H1 (cell line): ENCODE measurements at regions not wholly inside any gene's neighbourhood (a gene's known extent, or its start where the extent isn't known, plus 50 kb on each side); places are given as distances from the start of the nearest gene placed in this dataset.

Experiments used
- CTCF ChIA-PET: fragments of 300-600 bp; sonication (Branson Sonifier 250); formaldehyde crosslinking; loops from one replicate; lab custom pipeline; 2021; ENCODE audit not compliant: partially characterized antibody; lab: Charles Lee
- POLR2A ChIA-PET: fragments of 300-600 bp; sonication (Branson Sonifier 250); formaldehyde crosslinking; loops from one replicate; lab custom pipeline; 2021; ENCODE audit warnings: inconsistent platforms; ENCODE audit not compliant: partially characterized antibody; lab: Charles Lee
- DNase-seq, 2 experiments: peaks; one replicate each; pipeline versions ENCODE4 v3.0.0 to v3.0.0-alpha.2; 2010 to 2022; ENCODE audit warnings: low spot score in 2 of 2, low read depth in 1 of 2, mixed read lengths in 1 of 2
- FAIRE-seq: peaks from 2 replicates; lab custom pipeline; 2011; peaks lifted over from hg19 to GRCh38; lab: Jason Lieb, UNC
- H2AFZ ChIP-seq: 2 replicates; pipeline ENCODE4 v1.8.1; 2012; ENCODE audit warnings: low read length, inconsistent platforms
- H2AK5ac ChIP-seq: 2 replicates; pipeline ENCODE4 v1.6.1; 2013; ENCODE audit warnings: low read depth, low read length
- H2BK120ac ChIP-seq: replicated peaks from 2 replicates; pipeline ENCODE3; 2013; ENCODE audit warnings: low read depth, low read length, inconsistent platforms
- H2BK12ac ChIP-seq: 2 replicates; pipeline ENCODE4 v1.6.1; 2013; ENCODE audit warnings: low read depth, low read length
- H2BK15ac ChIP-seq: 2 replicates; pipeline ENCODE4 v1.6.1; 2013; ENCODE audit warnings: low read length
- H2BK20ac ChIP-seq: 2 replicates; pipeline ENCODE4 v1.6.1; 2013; ENCODE audit warnings: low read length
- H2BK5ac ChIP-seq: 2 replicates; pipeline ENCODE4 v1.6.1; 2013; ENCODE audit warnings: low read depth, low read length
- H3K14ac ChIP-seq: 2 replicates; pipeline ENCODE4 v1.6.1; 2013; ENCODE audit warnings: inconsistent platforms; ENCODE audit not compliant: insufficient read length
- H3K18ac ChIP-seq: 2 replicates; pipeline ENCODE4 v1.6.1; 2013; ENCODE audit warnings: low read length; ENCODE audit errors: extremely low read depth
- H3K23ac ChIP-seq: 2 replicates; pipeline ENCODE4 v1.6.1; 2013; ENCODE audit warnings: inconsistent platforms; ENCODE audit not compliant: insufficient read length
- H3K23me2 ChIP-seq: 2 replicates; pipeline ENCODE4 v1.6.1; 2013; ENCODE audit warnings: low read depth, low read length
- H3K27ac ChIP-seq: 2 replicates; pipeline ENCODE4 v1.6.1; 2011; ENCODE audit warnings: low read depth, low read length, inconsistent platforms
- H3K27me3 ChIP-seq, 4 experiments: replicated peaks in 1 of 4; 1 replicate in 1 of 4; 2 replicates in 3 of 4; pipeline versions ENCODE4 v1.6.1 to v1.8.1; 2011 to 2013; ENCODE audit warnings: low read length in 3 of 4, mild to moderate bottlenecking in 3 of 4, inconsistent platforms in 2 of 4, mixed read lengths in 2 of 4, moderate library complexity in 1 of 4; ENCODE audit not compliant: control insufficient read depth in 3 of 4, insufficient read depth in 3 of 4; ENCODE audit errors: extremely low read depth in 1 of 4
- H3K36me3 ChIP-seq, 4 experiments: 2 replicates each; pipeline versions ENCODE4 v1.6.1 to v1.8.1; 2011 to 2013; ENCODE audit warnings: mild to moderate bottlenecking in 4 of 4, low read length in 3 of 4, moderate library complexity in 2 of 4, control low read depth in 1 of 4, inconsistent platforms in 1 of 4; ENCODE audit not compliant: insufficient read depth in 4 of 4, control insufficient read depth in 2 of 4
- H3K4ac ChIP-seq: replicated peaks from 2 replicates; pipeline ENCODE3; 2013; ENCODE audit warnings: low read length, low read depth, mixed read lengths, inconsistent platforms; ENCODE audit not compliant: insufficient read length
- H3K4me1 ChIP-seq, 4 experiments: replicated peaks in 1 of 4; 1 replicate in 1 of 4; 2 replicates in 3 of 4; pipeline versions ENCODE4 v1.6.1 to v1.8.1; 2011 to 2013; ENCODE audit warnings: low read length in 3 of 4, inconsistent platforms in 2 of 4, mixed read lengths in 1 of 4; ENCODE audit not compliant: insufficient read depth in 4 of 4, control insufficient read depth in 3 of 4
- H3K4me2 ChIP-seq, 2 experiments: 2 replicates each; pipeline versions ENCODE4 v1.6.1 to v1.8.1; 2011 to 2013; ENCODE audit warnings: low read depth in 2 of 2, low read length in 2 of 2, control low read depth in 1 of 2, inconsistent platforms in 1 of 2, mild to moderate bottlenecking in 1 of 2; ENCODE audit not compliant: insufficient read depth in 1 of 2
- H3K4me3 ChIP-seq, 4 experiments: fragments of 200-600, 300-600 bp in 1 of 4; sonication (generic), shearing (Covaris generic), sonication (Bioruptor Twin) in 1 of 4; 2 replicates each; pipeline versions ENCODE4 v1.5.1 to v1.8.1; 2011 to 2016; ENCODE audit warnings: low read length in 4 of 4, low read depth in 3 of 4, control low read depth in 2 of 4, inconsistent platforms in 2 of 4, mild to moderate bottlenecking in 2 of 4, mixed read lengths in 1 of 4, moderate library complexity in 1 of 4; ENCODE audit not compliant: insufficient read depth in 2 of 4; ENCODE audit errors: extremely low read depth in 1 of 4
- H3K56ac ChIP-seq: replicated peaks from 2 replicates; pipeline ENCODE3; 2013; ENCODE audit warnings: low read depth, mild to moderate bottlenecking, mixed read lengths, low read length, inconsistent platforms; ENCODE audit not compliant: insufficient read length
- H3K79me1 ChIP-seq: 2 replicates; pipeline ENCODE4 v1.6.1; 2013; ENCODE audit warnings: low read depth, low read length, control low read depth
- H3K79me2 ChIP-seq, 2 experiments: 2 replicates each; pipeline versions ENCODE4 v1.6.1 to v1.8.1; 2012 to 2013; ENCODE audit warnings: low read length in 2 of 2, mild to moderate bottlenecking in 2 of 2, inconsistent platforms in 1 of 2; ENCODE audit not compliant: insufficient read depth in 2 of 2, control insufficient read depth in 1 of 2
- H3K9ac ChIP-seq, 4 experiments: replicated peaks in 1 of 4; 1 replicate in 1 of 4; 2 replicates in 3 of 4; pipeline versions ENCODE4 v1.6.1 to v1.8.1; 2011 to 2013; ENCODE audit warnings: low read depth in 3 of 4, low read length in 3 of 4, control low read depth in 2 of 4, mild to moderate bottlenecking in 2 of 4, moderate library complexity in 2 of 4, inconsistent platforms in 1 of 4; ENCODE audit errors: extremely low read depth in 1 of 4
- H3K9me3 ChIP-seq, 2 experiments: 2 replicates each; pipeline versions ENCODE4 v1.6.1 to v1.8.1; 2012 to 2013; ENCODE audit warnings: mild to moderate bottlenecking in 2 of 2, moderate library complexity in 2 of 2, control low read depth in 1 of 2, inconsistent platforms in 1 of 2, low read depth in 1 of 2, low read length in 1 of 2, mixed read lengths in 1 of 2; ENCODE audit not compliant: insufficient read depth in 2 of 2
- H4K20me1 ChIP-seq, 2 experiments: replicated peaks in 1 of 2; 2 replicates each; pipeline versions ENCODE3 to v1.8.1; 2011 to 2013; ENCODE audit warnings: inconsistent platforms in 2 of 2, low read length in 2 of 2, mild to moderate bottlenecking in 1 of 2; ENCODE audit not compliant: insufficient read depth in 2 of 2, control insufficient read depth in 1 of 2
- H4K5ac ChIP-seq: 2 replicates; pipeline ENCODE4 v1.6.1; 2013; ENCODE audit warnings: low read length, low read depth, mixed read lengths, inconsistent platforms; ENCODE audit not compliant: insufficient read length
- H4K8ac ChIP-seq: 2 replicates; pipeline ENCODE4 v1.8.0; 2013; ENCODE audit warnings: mild to moderate bottlenecking, moderate library complexity, low read length, inconsistent platforms; ENCODE audit not compliant: insufficient read depth; ENCODE audit errors: extremely low read depth
- H4K91ac ChIP-seq: replicated peaks from 2 replicates; pipeline ENCODE3; 2013; ENCODE audit warnings: low read length, mixed read lengths, inconsistent platforms; ENCODE audit not compliant: insufficient read length
- CHD1 ChIP-seq: IDR thresholded peaks from 2 replicates; pipeline ENCODE4 v1.6.1; 2012; ENCODE audit warnings: low read depth, low read length, improper control_type of control experiment
- EZH2 ChIP-seq: fragments of 200-600 bp; sonication (generic); IDR thresholded peaks from 2 replicates; pipeline ENCODE4 v1.7.1; 2012; ENCODE audit warnings: low read depth, mild to moderate bottlenecking, moderate library complexity, low read length, inconsistent platforms; ENCODE audit not compliant: severe bottlenecking
- GABPA ChIP-seq: IDR thresholded peaks from 2 replicates; pipeline ENCODE4 v1.6.1; 2011; ENCODE audit warnings: mild to moderate bottlenecking, low read length, moderate library complexity, borderline replicate concordance; ENCODE audit not compliant: insufficient read depth
- HDAC6 ChIP-seq: IDR thresholded peaks from one replicate; pipeline ENCODE4 v1.7.1; 2012; ENCODE audit warnings: low read depth, mild to moderate bottlenecking, inconsistent platforms, low read length, moderate library complexity
- PHF8 ChIP-seq: fragments of 200-600 bp; sonication (generic); conservative IDR thresholded peaks from 2 replicates; pipeline ENCODE4 v1.7.1; 2012; ENCODE audit warnings: low read depth, mild to moderate bottlenecking, inconsistent platforms, low read length, moderate library complexity
- SRF ChIP-seq: IDR thresholded peaks from 2 replicates; pipeline ENCODE4 v1.6.1; 2011; ENCODE audit warnings: mild to moderate bottlenecking, low read depth, low read length, moderate library complexity
- TBP ChIP-seq: IDR thresholded peaks from 2 replicates; pipeline ENCODE4 v1.6.1; 2011; ENCODE audit warnings: low read depth, low read length, improper control_type of control experiment
- WGBS, 2 experiments: shearing (Covaris generic) in 1 of 2; methylation state at CpG; one replicate each; pipeline versions ENCODE4 v1.1.6 to v1.1.7; 2013 to 2015; ENCODE audit warnings: low lambda C conversion rate in 2 of 2, mixed read lengths in 2 of 2, inconsistent platforms in 1 of 2, low coverage in 1 of 2, missing lambda C conversion rate in 1 of 2; ENCODE audit not compliant: insufficient replicate concordance in 2 of 2, insufficient coverage in 1 of 2, insufficient read length in 1 of 2; ENCODE audit errors: extremely low coverage in 1 of 2, missing lambda C conversion rate in 1 of 2; 5-methylcytosine and 5-hydroxymethylcytosine counted together

GRCh38 chr5:111583758-111584203 lies 71.4 kb upstream of the STARD4 start:
- no peaks in the 10 kb centered on the region for H3K9me3 ChIP-seq
- no peak overlapping the region for H3K4me2 ChIP-seq
- no peak overlapping the region for H3K14ac ChIP-seq
- no peak overlapping the region for H3K23ac ChIP-seq
- H3K4ac ChIP-seq = no peak overlapping the region
- H3K36me3 ChIP-seq = no peaks in the 10 kb centered on the region
- H3K56ac ChIP-seq = no peak overlapping the region
- no peak for DNase-seq
- no peak overlapping the region for H4K8ac ChIP-seq
- 82% methylated on average over 4 of the region's 4 CpGs; no CpG with 5 or more reads in 1 of the 2 experiments for WGBS, 2 experiments
- H2BK12ac ChIP-seq = no peak overlapping the region
- no peak overlapping the region for H3K18ac ChIP-seq
- no peak for FAIRE-seq
- no peak overlapping the region for H2AFZ ChIP-seq
- H2BK5ac ChIP-seq = no peak overlapping the region
- H3K9ac ChIP-seq = no peak overlapping the region
- H3K4me1 ChIP-seq = no peaks in the 10 kb centered on the region
- H2BK120ac ChIP-seq = no peak overlapping the region
- H2BK20ac ChIP-seq = no peak overlapping the region
- ChIA-PET POLR2A (no interaction called here), CTCF (no interaction called here)
- no peak overlapping the region for H4K5ac ChIP-seq
- no peaks in the 10 kb centered on the region for H3K23me2 ChIP-seq
- H4K20me1 ChIP-seq = no peaks in the 10 kb centered on the region
- H3K79me1 ChIP-seq = no peaks in the 10 kb centered on the region
- H3K79me2 ChIP-seq = no peaks in the 10 kb centered on the region
- no peak overlapping the region for H3K27ac ChIP-seq
- no peak overlapping the region for H2AK5ac ChIP-seq
- H3K27me3 ChIP-seq = no peaks in the 10 kb centered on the region
- no peak overlapping the region for H2BK15ac ChIP-seq
- no peak overlapping the region for H4K91ac ChIP-seq
- H3K4me3 ChIP-seq = no peak overlapping the region
- TF ChIP-seq EZH2 = no peak
- TF ChIP-seq TBP = no peak
- no peak for TF ChIP-seq PHF8
- TF ChIP-seq HDAC6 = no peak
- TF ChIP-seq CHD1 = no peak
- TF ChIP-seq GABPA = no peak
- TF ChIP-seq SRF = no peak
